ENCODE measurements at regions not wholly inside any gene's neighbourhood (a gene's known extent, or its start where the extent isn't known, plus 50 kb on each side); places are given as distances from the start of the nearest gene placed in this dataset.

DNA sequence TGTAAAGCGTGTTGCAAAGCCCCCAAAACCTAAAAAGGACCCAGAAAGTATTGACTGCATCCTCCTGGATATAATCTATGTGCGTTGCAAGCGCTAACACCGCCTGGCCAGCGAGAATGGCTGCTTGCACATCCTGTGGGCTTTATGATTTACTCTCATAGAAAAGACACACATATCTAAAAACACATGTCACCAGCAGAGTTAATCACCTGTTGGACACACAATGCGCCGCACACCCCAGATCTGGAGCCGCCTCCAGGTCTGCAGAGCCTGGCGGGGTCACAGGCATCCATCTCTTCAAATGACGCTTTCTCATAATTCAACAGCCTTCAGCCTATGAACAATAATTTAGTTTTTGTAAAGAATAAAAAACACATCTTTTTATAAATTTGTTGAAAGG lies 186.5 kb downstream of the RTP5 start:
- no peaks in the 10 kb centered on the region for H3K27me3 ChIP-seq
- no peaks in the 10 kb centered on the region for H3K9me3 ChIP-seq (replicated peaks in 1 of 3)
- TF ChIP-seq, protein P1, sequence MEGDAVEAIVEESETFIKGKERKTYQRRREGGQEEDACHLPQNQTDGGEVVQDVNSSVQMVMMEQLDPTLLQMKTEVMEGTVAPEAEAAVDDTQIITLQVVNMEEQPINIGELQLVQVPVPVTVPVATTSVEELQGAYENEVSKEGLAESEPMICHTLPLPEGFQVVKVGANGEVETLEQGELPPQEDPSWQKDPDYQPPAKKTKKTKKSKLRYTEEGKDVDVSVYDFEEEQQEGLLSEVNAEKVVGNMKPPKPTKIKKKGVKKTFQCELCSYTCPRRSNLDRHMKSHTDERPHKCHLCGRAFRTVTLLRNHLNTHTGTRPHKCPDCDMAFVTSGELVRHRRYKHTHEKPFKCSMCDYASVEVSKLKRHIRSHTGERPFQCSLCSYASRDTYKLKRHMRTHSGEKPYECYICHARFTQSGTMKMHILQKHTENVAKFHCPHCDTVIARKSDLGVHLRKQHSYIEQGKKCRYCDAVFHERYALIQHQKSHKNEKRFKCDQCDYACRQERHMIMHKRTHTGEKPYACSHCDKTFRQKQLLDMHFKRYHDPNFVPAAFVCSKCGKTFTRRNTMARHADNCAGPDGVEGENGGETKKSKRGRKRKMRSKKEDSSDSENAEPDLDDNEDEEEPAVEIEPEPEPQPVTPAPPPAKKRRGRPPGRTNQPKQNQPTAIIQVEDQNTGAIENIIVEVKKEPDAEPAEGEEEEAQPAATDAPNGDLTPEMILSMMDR (IDR thresholded peaks at IDR 0.05): no peak
- TF ChIP-seq POLR2A (IDR thresholded peaks at IDR 0.05): no peak
- H3K4me1 ChIP-seq (replicated peaks in 1 of 2): no peaks in the 10 kb centered on the region
- WGBS, 4 donors: 80 to 85% (median 83%) methylated on average over 10 of the region's 10 CpGs
- DNase-seq: no peak
- no peak overlapping the region for H3K27ac ChIP-seq
- no peaks in the 10 kb centered on the region for H3K36me3 ChIP-seq (replicated peaks in 1 of 2)
- intact Hi-C loops (cut with DNase I): no loop called here
- H3K4me3 ChIP-seq: no peak overlapping the region

DNA sequence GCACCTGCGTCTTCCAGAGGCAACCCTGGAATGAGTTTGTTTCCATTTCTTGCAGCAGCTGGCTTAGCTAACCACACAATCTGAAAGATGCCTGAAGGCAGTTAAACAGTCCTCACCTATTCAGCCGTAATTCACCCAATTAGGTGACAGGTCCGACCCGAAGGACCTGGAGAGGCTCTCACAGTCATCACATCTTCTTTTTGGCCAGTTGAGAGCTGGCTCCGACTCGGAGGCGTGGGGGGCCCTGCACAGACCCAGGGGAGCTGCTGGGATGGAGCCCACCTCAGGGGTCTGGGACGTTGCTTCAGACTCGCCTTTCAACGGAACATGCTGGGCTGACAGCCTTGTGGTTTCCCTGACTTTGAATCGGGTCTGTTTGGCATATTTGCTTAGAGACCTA lies 187.3 kb downstream of the RTP5 start:
- intact Hi-C loops (cut with DNase I): no loop called here
- Histone ChIP-seq H3K9me3 (replicated peaks in 1 of 3) (no peaks in the 10 kb centered on the region), H3K36me3 (replicated peaks in 1 of 2) (no peaks in the 10 kb centered on the region), H3K27me3 (no peaks in the 10 kb centered on the region), H3K4me3 (no peak overlapping the region), H3K27ac (no peak overlapping the region), H3K4me1 (replicated peaks in 1 of 2) (no peaks in the 10 kb centered on the region)
- WGBS, 4 donors: 38 to 65% (median 57%) methylated on average over 8 to 11 of the region's 11 CpGs
- DNase-seq: no peak
- TF ChIP-seq POLR2A (IDR thresholded peaks at IDR 0.05): no peak
- TF ChIP-seq, protein P1 (IDR thresholded peaks at IDR 0.05): no peak

DNA sequence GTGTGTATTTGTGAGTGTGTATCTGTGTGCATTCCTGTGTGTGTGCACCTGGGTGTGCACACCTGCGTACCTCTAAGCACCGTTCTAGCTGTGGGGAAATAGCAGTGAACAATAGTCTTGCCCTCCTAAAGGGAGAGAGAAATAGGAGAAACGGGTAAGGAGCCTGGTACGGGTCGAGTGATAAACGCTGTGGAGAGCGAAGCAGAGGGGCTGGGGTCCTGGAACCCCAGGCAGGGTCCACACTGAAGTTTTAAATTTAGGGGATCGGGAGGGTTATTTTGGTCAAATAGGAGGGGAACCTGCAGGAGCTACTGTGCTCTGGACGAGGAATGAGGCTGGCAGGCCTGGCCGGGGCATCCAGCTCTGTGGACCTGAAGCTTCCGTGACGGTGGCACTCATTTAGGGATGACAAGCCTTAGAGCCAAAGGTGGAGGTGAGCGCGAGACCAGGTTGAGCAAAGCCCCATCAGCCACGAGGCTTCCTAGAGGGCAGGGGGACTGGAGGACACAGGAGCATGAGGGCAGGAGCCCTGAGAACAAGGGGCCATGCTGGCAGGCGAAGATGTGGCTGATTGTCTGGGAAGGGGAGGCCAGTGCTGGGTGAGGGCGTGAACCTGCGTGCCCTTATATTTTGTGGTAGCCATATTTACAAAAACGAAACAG lies 188.0 kb downstream of the RTP5 start:
- Histone ChIP-seq H3K27me3 (no peaks in the 10 kb centered on the region), H3K4me3 (no peak overlapping the region), H3K9me3 (replicated peaks in 1 of 3) (no peaks in the 10 kb centered on the region), H3K36me3 (replicated peaks in 1 of 2) (no peaks in the 10 kb centered on the region), H3K27ac (no peak overlapping the region), H3K4me1 (replicated peaks in 1 of 2) (no peaks in the 10 kb centered on the region)
- WGBS, 4 donors: 83 to 86% (median 84%) methylated on average over 19 of the region's 19 CpGs
- TF ChIP-seq, protein P1 (IDR thresholded peaks at IDR 0.05): no peak
- TF ChIP-seq POLR2A (IDR thresholded peaks at IDR 0.05): no peak
- intact Hi-C loops (cut with DNase I): no loop called here
- no peak for DNase-seq

DNA sequence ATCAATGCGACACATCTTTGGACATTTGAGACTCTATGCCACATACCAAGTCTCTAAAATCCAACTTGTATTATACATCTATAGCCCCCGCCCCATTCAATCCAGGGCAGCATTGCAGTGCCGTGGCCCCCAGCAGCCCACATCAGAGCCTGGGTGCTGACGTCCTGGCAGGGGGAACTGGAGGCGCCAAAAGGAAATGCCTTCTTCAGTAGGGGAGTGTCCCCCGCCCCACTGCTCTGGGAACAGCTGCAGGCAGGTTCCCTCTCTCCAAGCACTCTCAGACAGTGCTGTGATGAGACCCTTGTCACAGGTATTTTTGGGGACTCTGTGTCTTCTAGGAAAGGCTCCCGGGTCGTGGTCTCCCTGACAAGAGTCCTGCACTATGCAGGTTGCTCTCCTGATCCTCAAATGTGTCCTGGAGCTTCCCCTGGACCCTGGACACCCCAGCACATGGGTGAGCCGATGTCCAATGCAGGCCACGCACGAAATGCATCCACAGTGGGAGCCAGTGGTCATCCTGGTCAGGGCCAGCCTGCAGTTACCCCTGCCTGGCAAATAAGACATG lies 188.7 kb downstream of the RTP5 start:
- Histone ChIP-seq H3K36me3 (replicated peaks in 1 of 2) (no peaks in the 10 kb centered on the region), H3K27me3 (no peaks in the 10 kb centered on the region), H3K4me3 (no peak overlapping the region), H3K9me3 (replicated peaks in 1 of 3) (no peaks in the 10 kb centered on the region), H3K4me1 (replicated peaks in 1 of 2) (no peaks in the 10 kb centered on the region), H3K27ac (no peak overlapping the region)
- no peak for TF ChIP-seq POLR2A (IDR thresholded peaks at IDR 0.05)
- TF ChIP-seq, protein P1 (IDR thresholded peaks at IDR 0.05): no peak
- DNase-seq: no peak
- 78 to 86% (median 80%) methylated on average over 6 to 11 of the region's 11 CpGs for WGBS, 4 donors
- intact Hi-C loops (cut with DNase I): no loop called here

All from adrenal gland (tissue), 9 donors.